Mesenchymal stem cell (in vitro differentiated cells and primary cell): ENCODE measurements at regions not wholly inside any gene's neighbourhood (a gene's known extent, or its start where the extent isn't known, plus 50 kb on each side); places are given as distances from the start of the nearest gene placed in this dataset.
"Not testable (repeated sequence)": the region's sequence is repeated elsewhere in the genome, so short reads cannot be mapped to it uniquely, and the experiment has no call there.

Experiments used
- DNase-seq: peaks from one replicate; pipeline ENCODE4 v3.0.0-alpha.2; 2013
- H2AFZ ChIP-seq: one replicate; pipeline ENCODE4 v1.6.1; 2013; ENCODE audit warnings: low read depth, mild to moderate bottlenecking, control low read depth, inconsistent platforms, low read length, moderate library complexity
- H2AK5ac ChIP-seq: 2 replicates; pipeline ENCODE4 v1.6.1; 2013; ENCODE audit warnings: low read length, moderate library complexity, mild to moderate bottlenecking, inconsistent platforms; ENCODE audit not compliant: severe bottlenecking
- H2BK120ac ChIP-seq: one replicate; pipeline ENCODE4 v1.6.1; 2013; ENCODE audit warnings: low read depth, mild to moderate bottlenecking, inconsistent platforms, low read length, moderate library complexity
- H2BK12ac ChIP-seq, 2 experiments: one replicate each; pipeline ENCODE4 v1.6.1; 2013; ENCODE audit warnings: inconsistent platforms in 2 of 2, low read length in 2 of 2, mild to moderate bottlenecking in 2 of 2, moderate library complexity in 2 of 2, control low read depth in 1 of 2
- H2BK15ac ChIP-seq: one replicate; pipeline ENCODE4 v1.6.1; 2013; ENCODE audit warnings: mild to moderate bottlenecking, low read depth, inconsistent platforms; ENCODE audit not compliant: poor library complexity, severe bottlenecking
- H2BK5ac ChIP-seq: 2 replicates; pipeline ENCODE4 v1.6.1; 2013; ENCODE audit warnings: low read depth, mild to moderate bottlenecking, low read length, control low read depth, inconsistent platforms; ENCODE audit not compliant: poor library complexity, severe bottlenecking
- H3K14ac ChIP-seq, 2 experiments: one replicate each; pipeline ENCODE4 v1.6.1; 2013; ENCODE audit warnings: inconsistent platforms in 2 of 2, low read length in 2 of 2, control low read depth in 1 of 2, mild to moderate bottlenecking in 1 of 2, moderate library complexity in 1 of 2
- H3K18ac ChIP-seq, 2 experiments: one replicate each; pipeline ENCODE4 v1.6.1; 2013; ENCODE audit warnings: inconsistent platforms in 2 of 2, low read length in 2 of 2, control low read depth in 1 of 2, low read depth in 1 of 2, mild to moderate bottlenecking in 1 of 2
- H3K23ac ChIP-seq, 2 experiments: one replicate each; pipeline ENCODE4 v1.6.1; 2013; ENCODE audit warnings: inconsistent platforms in 2 of 2, low read length in 2 of 2, mild to moderate bottlenecking in 2 of 2, moderate library complexity in 2 of 2, control low read depth in 1 of 2
- H3K27ac ChIP-seq: 2 replicates; pipeline ENCODE4 v1.5.1; 2013; ENCODE audit warnings: mild to moderate bottlenecking, moderate library complexity, low read length, control low read depth, inconsistent platforms; ENCODE audit not compliant: poor library complexity, severe bottlenecking
- H3K27me3 ChIP-seq, 2 experiments: 2 replicates each; pipeline versions ENCODE4 v1.6.1 to v1.7.0; 2013; ENCODE audit warnings: low read length in 2 of 2, mild to moderate bottlenecking in 2 of 2, moderate library complexity in 2 of 2, control low read depth in 1 of 2, inconsistent platforms in 1 of 2; ENCODE audit not compliant: control insufficient read depth in 1 of 2, insufficient read depth in 1 of 2
- H3K36me3 ChIP-seq, 2 experiments: 2 replicates each; pipeline versions ENCODE4 v1.6.1 to v1.7.0; 2013; ENCODE audit warnings: low read length in 2 of 2, control low read depth in 1 of 2, inconsistent platforms in 1 of 2, low read depth in 1 of 2, mild to moderate bottlenecking in 1 of 2; ENCODE audit not compliant: insufficient read depth in 2 of 2, control insufficient read depth in 1 of 2
- H3K4ac ChIP-seq, 2 experiments: one replicate each; pipeline ENCODE4 v1.6.1; 2013; ENCODE audit warnings: inconsistent platforms in 2 of 2, low read length in 2 of 2, mild to moderate bottlenecking in 2 of 2, moderate library complexity in 2 of 2, control low read depth in 1 of 2, low read depth in 1 of 2
- H3K4me1 ChIP-seq: 2 replicates; pipeline ENCODE4 v1.6.1; 2013; ENCODE audit warnings: low read depth, low read length, control low read depth; ENCODE audit not compliant: control insufficient read depth, insufficient read depth
- H3K4me2 ChIP-seq: 2 replicates; pipeline ENCODE4 v1.6.1; 2013; ENCODE audit warnings: low read length, mild to moderate bottlenecking, inconsistent platforms; ENCODE audit not compliant: poor library complexity, severe bottlenecking
- H3K4me3 ChIP-seq, 2 experiments: 2 replicates each; pipeline versions ENCODE4 v1.5.1 to v1.7.0; 2013; ENCODE audit warnings: low read length in 2 of 2, mild to moderate bottlenecking in 2 of 2, control low read depth in 1 of 2, low read depth in 1 of 2; ENCODE audit not compliant: insufficient read depth in 1 of 2
- H3K79me1 ChIP-seq: replicated peaks from 2 replicates; pipeline ENCODE4 v1.6.1; 2013; ENCODE audit warnings: mild to moderate bottlenecking, control low read depth, low read length, inconsistent platforms; ENCODE audit not compliant: poor library complexity, severe bottlenecking
- H3K9ac ChIP-seq: 2 replicates; pipeline ENCODE4 v1.7.0; 2013; ENCODE audit warnings: mild to moderate bottlenecking, low read length, moderate library complexity
- H3K9me3 ChIP-seq: 2 replicates; pipeline ENCODE4 v1.7.0; 2013; ENCODE audit warnings: mild to moderate bottlenecking, low read length; ENCODE audit not compliant: control insufficient read depth
- H4K8ac ChIP-seq: one replicate; pipeline ENCODE4 v1.6.1; 2013; ENCODE audit warnings: inconsistent platforms, mild to moderate bottlenecking, low read length, moderate library complexity
- H4K91ac ChIP-seq: one replicate; pipeline ENCODE4 v1.6.1; 2013; ENCODE audit warnings: mild to moderate bottlenecking, low read length, inconsistent platforms
- WGBS: methylation state at CpG from one replicate; pipeline ENCODE4 v1.1.7; 2013; ENCODE audit warnings: mixed read lengths; 5-methylcytosine and 5-hydroxymethylcytosine counted together

DNA sequence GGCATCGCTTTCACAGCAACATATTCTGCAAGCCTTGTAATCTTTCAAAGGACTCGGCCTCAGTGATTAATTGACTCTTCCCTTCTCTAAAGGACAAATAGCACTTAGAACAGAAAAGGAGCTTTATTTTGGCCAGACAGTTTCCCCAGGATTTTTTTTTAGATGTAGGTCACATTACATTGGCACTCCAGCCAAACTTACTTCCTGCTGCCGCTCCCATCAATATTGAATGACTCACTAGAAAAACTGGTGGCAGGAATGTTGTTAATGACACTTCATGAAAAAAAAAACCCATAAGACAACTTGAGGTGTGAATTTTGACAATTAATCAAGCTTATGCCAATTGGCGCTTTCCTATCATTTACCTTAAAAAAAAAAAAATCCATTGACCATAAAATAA is 432.6 kb downstream of the TOX3 start:
- Histone ChIP-seq H2BK120ac (no peak overlapping the region), H3K23ac (no peak overlapping the region), H3K18ac (no peak overlapping the region), H3K27ac (no peak overlapping the region), H3K4me3 (no peak overlapping the region), H2BK5ac (no peak overlapping the region), H4K91ac (no peak overlapping the region), H2BK12ac (no peak overlapping the region), H3K14ac (no peak overlapping the region), H3K4me2 (no peak overlapping the region), H3K4ac (no peak overlapping the region), H2AFZ (no peak overlapping the region), H3K4me1 (no peaks in the 10 kb centered on the region), H3K9ac (no peak overlapping the region), H3K79me1 (no peaks in the 10 kb centered on the region), H3K27me3 (no peaks in the 10 kb centered on the region), H2BK15ac (no peak overlapping the region), H3K36me3 (no peaks in the 10 kb centered on the region), H3K9me3 (peaks cover 6% of the 10 kb centered on the region), H2AK5ac (no peak overlapping the region), H4K8ac (no peak overlapping the region)
- DNase-seq, result no peak
- 68% methylated on average over 3 of the region's 4 CpGs for WGBS

GRCh38 chr16:52113533-52114183 is 433.3 kb downstream of the TOX3 start:
- H3K27ac ChIP-seq, result no peak overlapping the region
- H3K14ac ChIP-seq, result no peak overlapping the region
- H3K4me1 ChIP-seq, result no peaks in the 10 kb centered on the region
- no peaks in the 10 kb centered on the region for H3K27me3 ChIP-seq
- H2BK15ac ChIP-seq, result no peak overlapping the region
- no peak overlapping the region for H3K9ac ChIP-seq
- H3K9me3 ChIP-seq, result peaks cover 6% of the 10 kb centered on the region
- no peaks in the 10 kb centered on the region for H3K36me3 ChIP-seq
- H2AK5ac ChIP-seq, result no peak overlapping the region
- H3K4ac ChIP-seq, result no peak overlapping the region
- H3K4me3 ChIP-seq, result no peak overlapping the region
- no peak overlapping the region for H4K91ac ChIP-seq
- no peak overlapping the region for H2BK5ac ChIP-seq
- H3K4me2 ChIP-seq, result no peak overlapping the region
- no peak overlapping the region for H4K8ac ChIP-seq
- H3K18ac ChIP-seq, result no peak overlapping the region
- no peak overlapping the region for H2BK12ac ChIP-seq
- no peak overlapping the region for H2AFZ ChIP-seq
- H2BK120ac ChIP-seq, result no peak overlapping the region
- no peak for DNase-seq
- no peaks in the 10 kb centered on the region for H3K79me1 ChIP-seq
- no peak overlapping the region for H3K23ac ChIP-seq
- no CpG with 5 or more reads among the region's 2 CpGs for WGBS

DNA sequence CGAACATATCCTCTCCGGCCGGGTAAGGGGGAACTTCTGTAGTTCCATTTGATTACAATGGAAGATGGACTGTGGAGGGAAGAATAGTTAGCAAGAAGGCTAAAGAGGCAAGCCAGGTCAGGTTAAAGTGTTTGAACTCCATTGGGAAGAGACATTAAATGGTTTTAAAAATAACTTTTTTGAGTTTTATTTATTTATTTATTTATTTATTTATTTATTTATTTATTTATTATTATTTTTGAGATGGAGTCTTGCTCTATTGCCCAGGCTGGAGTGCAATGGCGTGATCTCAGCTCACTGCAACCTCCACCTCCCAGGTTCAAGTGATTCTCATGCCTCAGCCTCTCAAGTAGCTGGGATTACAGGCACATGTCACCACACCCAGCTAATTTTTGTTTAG is 441.9 kb downstream of the TOX3 start:
- not testable (repeated sequence) for H3K4me1 ChIP-seq, H3K18ac ChIP-seq, H3K9ac ChIP-seq, H3K4ac ChIP-seq, H2BK15ac ChIP-seq, H3K27ac ChIP-seq, H3K23ac ChIP-seq, H3K79me1 ChIP-seq, H2AK5ac ChIP-seq, H3K9me3 ChIP-seq, H2BK12ac ChIP-seq, H2BK120ac ChIP-seq, H3K4me3 ChIP-seq, H3K4me2 ChIP-seq, H3K36me3 ChIP-seq, H4K8ac ChIP-seq, H3K27me3 ChIP-seq, H2AFZ ChIP-seq, H2BK5ac ChIP-seq, DNase-seq, H4K91ac ChIP-seq, H3K14ac ChIP-seq
- WGBS, result 76% methylated on average over 4 of the region's 4 CpGs

GRCh38 chr16:52103791-52104190 is 443.2 kb downstream of the TOX3 start:
- H3K4me3 ChIP-seq, result no peak overlapping the region
- no peak for DNase-seq
- H2BK120ac ChIP-seq, result no peak overlapping the region
- no peaks in the 10 kb centered on the region for H3K9me3 ChIP-seq
- H3K4me2 ChIP-seq, result no peak overlapping the region
- no peaks in the 10 kb centered on the region for H3K27me3 ChIP-seq
- H3K4me1 ChIP-seq, result no peaks in the 10 kb centered on the region
- no peak overlapping the region for H3K18ac ChIP-seq
- WGBS, result 67% methylated on average over 1 of the region's 1 CpG
- H3K23ac ChIP-seq, result no peak overlapping the region
- no peak overlapping the region for H3K27ac ChIP-seq
- no peak overlapping the region for H4K91ac ChIP-seq
- H3K4ac ChIP-seq, result no peak overlapping the region
- no peak overlapping the region for H4K8ac ChIP-seq
- H3K36me3 ChIP-seq, result no peaks in the 10 kb centered on the region
- H2BK12ac ChIP-seq, result no peak overlapping the region
- H2BK5ac ChIP-seq, result no peak overlapping the region
- H3K9ac ChIP-seq, result no peak overlapping the region
- H2BK15ac ChIP-seq, result no peak overlapping the region
- H2AK5ac ChIP-seq, result no peak overlapping the region
- H3K14ac ChIP-seq, result no peak overlapping the region
- H2AFZ ChIP-seq, result no peak overlapping the region
- H3K79me1 ChIP-seq, result no peaks in the 10 kb centered on the region
